Cardiac muscle cell (in vitro differentiated cells and primary cell): ENCODE measurements at regions not wholly inside any gene's neighbourhood (a gene's known extent, or its start where the extent isn't known, plus 50 kb on each side); places are given as distances from the start of the nearest gene placed in this dataset.
A peak's percentile ranks its signal among the peaks of the same experiment; 100 is the strongest.
"Not testable (repeated sequence)": the region's sequence is repeated elsewhere in the genome, so short reads cannot be mapped to it uniquely, and the experiment has no call there.

Experiments
- DNase-seq, 2 donors: peaks; one replicate each; pipeline versions ENCODE4 v3.0.0 to v3.0.0-alpha.2; 2010 to 2017; ENCODE audit warnings: low read depth in 1 of 2, low spot score in 1 of 2
- H3K27ac ChIP-seq: fragments of 200-600 bp; sonication (generic); 2 replicates; pipeline ENCODE4 v1.5.1; 2016
- H3K27me3 ChIP-seq: fragments of 200-600 bp; sonication (generic); 2 replicates; pipeline ENCODE4 v1.6.0; 2016; ENCODE audit warnings: control low read depth
- H3K36me3 ChIP-seq: fragments of 200-600 bp; sonication (generic); 2 replicates; pipeline ENCODE4 v1.5.1; 2016; ENCODE audit warnings: control low read depth
- H3K4me1 ChIP-seq: fragments of 200-600 bp; sonication (generic); 2 replicates; pipeline ENCODE4 v1.8.1; 2017; ENCODE audit warnings: low read depth, mild to moderate bottlenecking, mixed run types
- H3K4me3 ChIP-seq: fragments of 200-600 bp; sonication (generic); 2 replicates; pipeline ENCODE4 v1.5.1; 2016; ENCODE audit warnings: mild to moderate bottlenecking
- H3K9me3 ChIP-seq: fragments of 200-600 bp; sonication (generic); 2 replicates; pipeline ENCODE4 v1.5.1; 2017; ENCODE audit warnings: low read depth, mild to moderate bottlenecking, control low read depth
- TF ChIP-seq, protein P1 (sequence below): IDR thresholded peaks from 2 replicates; pipeline ENCODE4 v1.5.1; 2012; ENCODE audit warnings: low read depth, mild to moderate bottlenecking, low read length

DNA sequence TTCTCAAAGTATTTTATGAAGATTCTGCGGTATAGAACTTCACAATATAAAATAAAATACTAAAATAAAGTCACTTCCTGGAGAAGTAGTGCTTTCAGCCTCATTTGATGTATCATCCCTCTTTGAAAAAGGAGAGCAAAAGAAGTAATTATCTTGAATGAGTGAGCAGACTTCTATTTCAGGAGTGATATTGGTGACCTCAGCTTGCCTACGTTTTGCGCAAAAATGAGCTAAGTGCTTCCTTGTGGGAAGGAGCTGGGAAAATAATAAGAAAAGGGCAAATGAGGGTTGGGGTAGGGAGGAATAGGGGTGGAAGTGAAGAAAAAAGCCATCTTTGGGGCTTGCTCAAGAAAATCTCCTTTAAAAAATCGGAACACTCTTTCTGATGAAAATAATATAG lies 1773.6 kb downstream of the OLFM4 start:
- H3K27me3 ChIP-seq: no peaks in the 10 kb centered on the region
- TF ChIP-seq, protein P1, sequence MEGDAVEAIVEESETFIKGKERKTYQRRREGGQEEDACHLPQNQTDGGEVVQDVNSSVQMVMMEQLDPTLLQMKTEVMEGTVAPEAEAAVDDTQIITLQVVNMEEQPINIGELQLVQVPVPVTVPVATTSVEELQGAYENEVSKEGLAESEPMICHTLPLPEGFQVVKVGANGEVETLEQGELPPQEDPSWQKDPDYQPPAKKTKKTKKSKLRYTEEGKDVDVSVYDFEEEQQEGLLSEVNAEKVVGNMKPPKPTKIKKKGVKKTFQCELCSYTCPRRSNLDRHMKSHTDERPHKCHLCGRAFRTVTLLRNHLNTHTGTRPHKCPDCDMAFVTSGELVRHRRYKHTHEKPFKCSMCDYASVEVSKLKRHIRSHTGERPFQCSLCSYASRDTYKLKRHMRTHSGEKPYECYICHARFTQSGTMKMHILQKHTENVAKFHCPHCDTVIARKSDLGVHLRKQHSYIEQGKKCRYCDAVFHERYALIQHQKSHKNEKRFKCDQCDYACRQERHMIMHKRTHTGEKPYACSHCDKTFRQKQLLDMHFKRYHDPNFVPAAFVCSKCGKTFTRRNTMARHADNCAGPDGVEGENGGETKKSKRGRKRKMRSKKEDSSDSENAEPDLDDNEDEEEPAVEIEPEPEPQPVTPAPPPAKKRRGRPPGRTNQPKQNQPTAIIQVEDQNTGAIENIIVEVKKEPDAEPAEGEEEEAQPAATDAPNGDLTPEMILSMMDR: no peak
- H3K4me3 ChIP-seq: no peak overlapping the region
- no peaks in the 10 kb centered on the region for H3K4me1 ChIP-seq
- H3K36me3 ChIP-seq: no peaks in the 10 kb centered on the region
- no peaks in the 10 kb centered on the region for H3K9me3 ChIP-seq
- H3K27ac ChIP-seq: no peak overlapping the region
- DNase-seq: no peak

DNA sequence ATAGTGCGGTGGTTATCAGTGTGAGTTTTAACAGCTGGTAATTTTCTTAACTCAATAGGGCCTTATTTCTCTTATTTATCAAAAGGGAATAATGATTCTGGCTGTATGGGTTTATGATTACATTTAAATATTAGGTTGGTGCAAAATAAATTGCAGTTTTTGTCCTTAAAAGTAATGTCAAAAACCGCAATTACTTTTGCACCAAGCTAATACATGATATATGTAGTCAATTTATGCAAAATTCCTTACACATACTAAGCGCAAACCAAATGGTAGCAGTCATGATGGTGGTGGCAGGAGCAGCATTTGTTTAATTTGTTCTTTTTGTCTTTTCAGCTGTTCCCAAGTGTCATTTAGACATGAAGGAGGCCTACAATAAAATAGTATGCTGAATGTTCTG lies 1777.1 kb downstream of the OLFM4 start:
- Histone ChIP-seq H3K9me3 (no peaks in the 10 kb centered on the region), H3K4me1 (no peaks in the 10 kb centered on the region), H3K27me3 (no peaks in the 10 kb centered on the region), H3K4me3 (no peak overlapping the region), H3K36me3 (no peaks in the 10 kb centered on the region), H3K27ac (no peak overlapping the region)
- TF ChIP-seq, protein P1: no peak
- DNase-seq: no peak

DNA sequence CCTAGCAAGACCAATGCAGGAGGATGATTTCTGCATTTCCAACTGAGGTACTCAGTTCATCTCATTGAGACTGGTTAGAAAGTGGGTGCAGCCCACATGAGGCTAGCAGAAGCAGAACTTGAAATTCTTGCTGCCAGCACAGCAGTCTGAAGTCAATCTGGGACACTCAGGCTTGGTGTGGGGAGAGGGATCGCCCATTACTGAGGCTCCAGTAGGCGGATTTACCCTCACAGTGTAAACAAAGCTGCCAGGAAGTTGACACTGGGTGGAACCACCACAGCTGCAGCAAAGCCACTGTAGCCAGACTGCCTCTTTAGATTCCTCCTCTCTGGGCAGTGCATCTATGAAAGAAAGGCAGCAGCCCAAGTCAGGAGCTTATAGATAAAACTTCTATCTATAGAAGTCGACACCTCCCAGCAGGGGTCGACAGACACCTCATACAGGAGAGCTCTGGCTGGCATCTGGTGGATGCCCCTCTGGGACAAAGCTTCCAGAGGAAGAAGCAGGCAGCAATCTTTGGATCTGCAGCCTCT lies 1793.4 kb downstream of the OLFM4 start:
- not testable (repeated sequence) for H3K4me3 ChIP-seq, H3K27me3 ChIP-seq, H3K4me1 ChIP-seq, H3K27ac ChIP-seq, H3K9me3 ChIP-seq, H3K36me3 ChIP-seq
- DNase-seq: peak in 1 of 2 donors; percentile 24

DNA sequence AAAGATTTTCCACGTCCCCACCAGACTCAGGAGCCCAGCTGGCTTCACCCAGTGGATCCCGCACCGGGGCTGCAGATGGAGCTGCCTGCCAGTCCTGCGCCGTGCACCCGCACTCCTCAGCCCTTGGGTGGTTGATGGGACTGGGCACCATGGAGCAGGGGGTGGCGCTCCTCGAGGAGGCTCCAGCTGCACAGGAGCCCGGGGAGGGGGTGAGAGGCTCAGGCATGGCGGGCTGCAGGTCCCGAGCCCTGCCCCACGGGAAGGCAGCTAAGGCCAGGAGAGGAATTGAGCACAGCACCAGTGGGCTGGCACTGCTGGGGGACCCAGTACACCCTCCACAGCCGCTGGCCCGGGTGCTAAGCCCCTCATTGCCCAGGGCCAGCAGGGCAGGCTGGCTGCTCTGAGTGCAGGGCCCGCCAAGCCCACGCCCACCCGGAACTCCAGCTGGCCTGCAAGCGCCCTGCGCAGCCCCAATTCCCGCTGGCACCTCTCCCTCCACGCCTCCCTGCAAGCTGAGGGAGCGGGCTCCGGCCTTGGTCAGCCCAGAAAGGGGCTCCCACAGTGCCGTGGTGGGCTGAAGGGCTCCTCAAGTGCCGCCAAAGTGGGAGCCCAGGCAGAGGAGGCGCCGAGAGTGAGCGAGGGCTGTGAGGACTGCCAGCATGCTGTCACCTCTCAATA lies 1800.9 kb downstream of the OLFM4 start:
- H3K4me1 ChIP-seq, DNase-seq, H3K27me3 ChIP-seq, H3K9me3 ChIP-seq, H3K36me3 ChIP-seq, H3K4me3 ChIP-seq, H3K27ac ChIP-seq: not testable (repeated sequence)

DNA sequence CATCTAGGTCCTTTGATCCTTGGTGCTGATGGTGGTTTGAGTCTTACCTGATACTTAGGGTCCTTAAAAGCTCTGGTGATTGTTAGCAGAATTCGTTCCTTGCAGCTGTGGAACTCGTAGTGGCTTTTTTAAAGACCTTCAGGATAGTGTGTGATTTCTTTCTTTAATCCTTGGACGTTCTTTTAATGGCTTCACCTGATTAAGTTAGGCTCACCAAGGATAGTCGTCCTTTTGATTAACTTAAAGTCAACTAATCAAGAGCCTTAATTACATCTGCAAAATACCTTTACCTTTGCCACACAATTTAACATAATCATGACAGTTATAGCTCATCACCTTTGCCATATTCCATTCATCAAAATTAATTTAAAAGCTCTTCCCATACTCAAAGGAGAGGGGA lies 1807.7 kb downstream of the OLFM4 start:
- no peak for DNase-seq
- no peaks in the 10 kb centered on the region for H3K27me3 ChIP-seq
- no peaks in the 10 kb centered on the region for H3K4me1 ChIP-seq
- H3K9me3 ChIP-seq: no peaks in the 10 kb centered on the region
- no peak overlapping the region for H3K4me3 ChIP-seq
- TF ChIP-seq, protein P1: no peak
- no peak overlapping the region for H3K27ac ChIP-seq
- H3K36me3 ChIP-seq: no peaks in the 10 kb centered on the region

DNA sequence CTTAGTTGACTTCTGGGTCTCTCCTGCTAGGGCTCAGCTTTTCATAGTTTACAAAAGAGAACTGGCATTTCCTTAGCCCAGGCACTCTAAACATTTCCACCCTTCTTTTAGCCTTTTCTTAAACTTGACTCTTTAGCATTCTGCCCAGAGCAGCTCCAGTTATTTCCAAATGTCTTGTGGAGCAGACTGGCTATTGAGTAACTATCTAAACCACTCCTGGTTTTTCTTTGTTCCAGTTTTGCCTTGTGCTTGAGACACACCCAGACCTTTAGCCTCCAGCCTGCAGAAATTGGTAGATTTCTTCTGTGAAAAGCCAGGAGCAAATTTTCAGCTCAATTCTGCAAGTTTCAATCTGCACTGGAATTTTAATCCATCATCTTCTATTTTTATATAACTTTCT lies 1813.1 kb downstream of the OLFM4 start:
- Histone ChIP-seq H3K4me1 (no peaks in the 10 kb centered on the region), H3K27ac (no peak overlapping the region)

More for the DNA sequence above, 1813.1 kb downstream of the OLFM4 start:
- Histone ChIP-seq H3K9me3 (no peaks in the 10 kb centered on the region), H3K4me3 (no peak overlapping the region), H3K36me3 (no peaks in the 10 kb centered on the region), H3K27me3 (no peaks in the 10 kb centered on the region)
- TF ChIP-seq, protein P1: no peak
- DNase-seq: no peak
